Occipital lobe (tissue), 1 donor: ENCODE measurements at regions not wholly inside any gene's neighbourhood (a gene's known extent, or its start where the extent isn't known, plus 50 kb on each side); places are given as distances from the start of the nearest gene placed in this dataset.
A peak's percentile ranks its signal among the peaks of the same experiment; 100 is the strongest.

ENCODE experiments used
- DNase-seq: peaks from one replicate; lab custom pipeline; 2025; lab: John Stamatoyannopoulos, UW

DNA sequence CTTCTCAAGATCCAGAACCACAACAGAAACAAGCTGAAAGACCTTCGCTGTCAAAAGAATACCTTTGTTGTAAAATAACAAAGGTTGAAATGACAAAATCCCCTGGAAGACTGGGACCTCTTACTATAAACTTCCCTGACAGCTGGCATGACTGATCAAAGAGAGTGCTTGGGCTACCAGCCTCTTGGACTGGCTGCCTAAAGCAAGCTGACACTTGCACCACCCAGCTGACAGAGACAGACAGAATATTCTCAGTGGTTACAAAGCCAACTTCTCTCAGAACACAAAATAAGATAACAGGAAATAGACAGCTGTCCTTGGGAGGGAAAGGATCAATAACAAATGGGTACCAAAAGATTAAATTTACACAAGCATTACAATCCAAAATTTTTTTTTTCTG lies 241.7 kb upstream of the SPOCK3 start:
- no peak for DNase-seq

DNA sequence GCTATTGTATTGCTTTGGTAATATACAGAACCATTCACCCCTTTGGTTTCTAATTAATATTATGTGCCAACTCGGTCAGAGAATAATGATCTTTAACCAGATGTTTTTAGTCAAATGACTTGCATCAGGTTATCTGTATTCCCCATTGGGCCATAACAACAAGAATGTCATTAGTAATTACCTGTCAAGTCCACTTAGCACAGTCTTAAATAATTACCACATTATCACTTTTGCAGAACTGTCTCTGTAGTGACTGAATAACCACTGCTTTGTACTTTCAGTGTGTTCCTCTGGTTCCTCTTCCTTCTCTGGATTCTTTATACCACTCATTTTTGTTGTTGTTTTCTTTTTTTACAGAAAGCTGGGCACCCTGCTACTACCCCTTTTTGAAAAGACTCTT lies 257.7 kb upstream of the SPOCK3 start:
- no peak for DNase-seq

DNA sequence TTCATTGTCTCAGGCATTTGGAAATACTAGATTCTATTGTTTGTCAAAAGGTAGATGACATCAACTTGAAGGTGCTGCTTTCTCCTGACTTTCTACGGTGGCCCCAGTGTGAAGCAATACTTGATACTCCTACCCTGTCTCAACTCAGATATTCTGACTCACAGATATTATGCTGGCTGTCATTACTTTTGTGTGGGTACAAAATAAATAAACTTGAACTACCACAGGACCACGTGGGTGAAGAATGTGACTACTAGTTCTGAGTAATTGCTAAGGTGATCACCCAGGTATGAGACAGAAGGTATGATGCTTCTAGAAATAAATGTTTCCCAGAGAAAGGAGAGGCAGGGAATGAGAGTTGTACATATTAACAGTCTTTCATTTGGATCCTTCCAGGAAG lies 275.3 kb upstream of the SPOCK3 start:
- no peak for DNase-seq

DNA sequence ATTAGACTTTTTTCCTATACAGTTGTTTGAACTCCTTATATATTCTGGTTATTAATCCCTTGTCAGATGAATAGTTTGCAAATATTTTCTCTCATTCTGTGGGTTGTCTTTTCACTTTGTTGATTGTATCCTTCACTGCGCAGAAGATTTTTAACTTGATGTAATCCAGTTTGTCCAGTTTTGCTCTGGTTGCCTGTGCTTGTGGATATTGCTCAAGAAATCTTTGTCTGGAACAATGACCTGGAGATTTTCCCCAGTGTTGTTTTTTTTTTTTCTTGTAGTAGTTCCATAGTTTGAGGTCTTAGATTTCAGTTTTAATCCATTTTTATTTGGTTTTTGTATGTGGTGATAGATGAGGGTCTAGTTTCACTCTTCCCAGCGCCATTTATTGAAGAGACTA lies 289.8 kb upstream of the SPOCK3 start:
- no peak for DNase-seq

DNA sequence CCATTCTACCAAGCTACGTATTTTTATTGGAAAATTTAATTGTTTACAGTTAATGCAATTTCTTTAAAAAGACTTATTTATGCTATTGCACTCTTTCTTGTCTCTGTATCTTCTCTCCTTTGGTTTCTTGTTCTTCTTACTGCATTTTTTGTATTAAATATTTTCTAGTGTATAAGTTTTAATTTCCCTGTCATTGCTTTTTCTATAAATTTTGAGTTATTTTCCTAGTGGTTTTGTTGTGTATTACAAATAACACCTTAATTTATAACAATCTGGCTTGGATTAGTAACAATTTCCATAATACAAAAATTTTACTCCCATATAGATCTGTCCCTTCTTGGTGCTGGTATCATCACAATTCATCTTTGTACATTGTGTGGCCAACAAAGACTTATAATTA lies 303.5 kb upstream of the SPOCK3 start:
- DNase-seq, result no peak

DNA sequence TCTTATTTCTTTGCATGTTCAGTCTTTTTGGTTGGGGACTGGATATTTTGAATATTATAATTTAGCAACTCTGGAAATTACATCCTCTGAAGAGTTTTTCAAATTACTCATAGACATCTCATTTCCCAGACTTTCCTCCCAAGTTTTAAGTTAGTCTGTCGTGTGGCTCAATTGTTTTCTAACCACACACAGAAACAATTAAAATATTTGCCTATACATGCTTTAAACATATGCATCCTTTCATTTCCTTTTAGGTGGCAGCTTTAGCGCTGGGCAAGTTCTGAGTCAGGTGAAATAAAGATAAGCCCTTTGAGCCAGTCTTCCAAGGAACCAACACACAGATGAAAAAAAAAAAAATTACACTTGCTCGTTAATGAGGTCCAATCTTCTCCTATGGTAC lies 307.0 kb upstream of the SPOCK3 start:
- DNase-seq, result no peak

DNA sequence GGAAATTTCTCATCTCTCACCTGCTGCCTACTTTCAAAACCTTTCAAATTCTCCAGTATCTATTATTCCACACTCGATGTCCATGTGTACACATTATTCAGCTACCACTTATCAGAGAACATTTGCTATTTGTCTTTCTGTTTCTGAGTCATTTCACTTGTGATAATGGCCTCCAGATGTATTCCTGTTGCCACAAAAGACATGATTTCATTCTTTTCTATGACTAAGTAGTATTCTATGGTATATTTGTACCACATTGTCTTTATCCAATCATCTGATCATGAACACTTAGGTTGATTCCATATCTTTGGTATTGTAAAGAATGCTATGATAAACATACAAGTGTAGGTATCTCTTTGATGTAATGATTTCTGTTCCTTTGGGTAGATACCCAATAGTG lies 310.1 kb upstream of the SPOCK3 start:
- no peak for DNase-seq

DNA sequence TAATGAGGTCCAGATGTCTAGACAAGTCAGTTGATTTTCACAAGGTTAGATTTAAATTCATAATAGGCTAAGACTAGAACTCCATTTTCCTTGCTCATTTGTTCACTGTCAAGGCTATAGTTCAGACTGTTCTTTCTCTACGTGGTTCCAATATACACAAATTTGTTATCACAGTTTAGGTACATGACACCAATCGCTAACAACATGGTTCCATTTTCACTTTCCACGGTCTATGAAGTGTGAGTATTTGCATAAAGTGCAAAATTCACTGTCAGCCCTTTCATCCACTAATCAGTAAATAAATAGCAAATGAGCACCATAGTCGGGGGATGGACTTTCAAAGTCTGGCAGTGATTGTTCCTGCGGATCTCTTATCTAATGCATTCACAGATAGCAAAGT lies 315.7 kb upstream of the SPOCK3 start:
- no peak for DNase-seq

DNA sequence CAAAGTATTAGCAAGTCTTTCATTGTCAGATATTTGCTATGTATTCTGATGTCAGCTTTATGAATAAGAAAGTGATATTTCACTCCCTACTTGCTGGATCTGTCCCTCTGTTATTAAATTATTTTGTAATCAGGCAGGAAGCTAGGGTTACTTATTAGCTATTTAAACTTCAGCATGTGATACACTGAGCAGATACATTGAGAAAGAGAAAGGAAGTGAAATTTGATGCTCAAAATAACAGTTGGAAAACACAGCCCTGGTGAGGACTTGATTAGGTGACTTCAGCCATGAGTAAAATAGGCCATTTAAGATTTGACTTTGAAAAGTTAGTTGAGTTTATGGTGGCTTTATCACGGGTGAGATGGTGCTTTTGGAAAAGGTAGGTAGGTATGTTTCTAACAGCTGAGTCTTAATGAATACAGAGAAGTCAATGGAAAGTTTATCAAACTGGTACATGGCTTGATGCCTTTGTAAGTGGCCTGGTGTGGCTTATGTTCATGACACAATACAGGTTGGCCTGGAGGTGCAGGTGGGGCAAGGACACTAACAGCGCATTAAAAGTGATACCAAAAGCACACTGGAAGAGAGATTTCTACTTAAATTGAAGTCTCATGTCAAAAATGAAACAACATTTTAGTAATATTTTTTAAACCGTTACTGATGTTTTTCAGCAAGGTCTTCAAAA lies 321.2 kb upstream of the SPOCK3 start:
- no peak for DNase-seq

DNA sequence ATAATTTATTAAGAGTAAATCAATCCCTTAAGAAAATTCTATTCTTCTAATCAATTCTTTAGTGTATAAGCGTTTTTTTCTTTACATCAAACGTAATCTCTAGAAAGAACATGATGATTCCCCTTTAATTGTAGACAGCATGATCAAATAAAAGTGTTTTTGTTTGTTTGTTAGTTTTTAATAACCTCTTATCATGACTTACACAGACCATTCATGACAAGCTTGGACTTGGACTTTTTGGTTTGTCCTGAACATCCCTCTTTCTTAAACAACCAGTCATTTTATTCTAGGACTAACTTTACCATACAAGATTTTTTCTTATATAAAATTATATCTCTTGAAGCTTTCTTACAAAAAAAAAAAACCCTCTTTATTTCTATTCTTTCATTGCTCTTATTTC lies 344.6 kb upstream of the SPOCK3 start:
- DNase-seq, result no peak

DNA sequence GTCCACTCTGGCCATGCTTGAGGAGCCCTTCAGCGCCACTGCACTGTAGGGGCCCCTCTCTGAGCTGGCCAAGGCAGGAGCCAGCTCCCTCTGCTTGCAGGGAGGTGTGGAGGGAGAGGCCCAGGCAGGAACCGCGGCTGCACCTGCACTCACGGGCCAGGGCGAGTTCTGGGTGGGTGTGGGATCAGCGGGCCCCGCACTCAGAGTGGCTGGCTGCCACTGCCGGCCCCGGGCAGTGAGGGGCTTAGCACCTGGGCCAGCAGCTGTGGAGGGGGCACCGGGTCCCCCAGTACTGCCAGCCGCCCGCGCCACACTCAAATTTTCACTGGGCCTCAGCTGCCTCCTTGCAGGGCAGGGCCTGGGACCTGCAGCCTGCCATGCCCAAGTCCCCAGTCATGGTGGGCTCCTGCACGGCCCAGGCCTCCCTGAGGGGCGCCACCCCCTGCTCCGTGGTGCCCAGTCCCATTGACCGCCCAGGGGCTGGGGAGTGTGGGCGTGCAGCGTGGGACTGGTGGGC lies 347.2 kb upstream of the SPOCK3 start:
- no peak for DNase-seq

DNA sequence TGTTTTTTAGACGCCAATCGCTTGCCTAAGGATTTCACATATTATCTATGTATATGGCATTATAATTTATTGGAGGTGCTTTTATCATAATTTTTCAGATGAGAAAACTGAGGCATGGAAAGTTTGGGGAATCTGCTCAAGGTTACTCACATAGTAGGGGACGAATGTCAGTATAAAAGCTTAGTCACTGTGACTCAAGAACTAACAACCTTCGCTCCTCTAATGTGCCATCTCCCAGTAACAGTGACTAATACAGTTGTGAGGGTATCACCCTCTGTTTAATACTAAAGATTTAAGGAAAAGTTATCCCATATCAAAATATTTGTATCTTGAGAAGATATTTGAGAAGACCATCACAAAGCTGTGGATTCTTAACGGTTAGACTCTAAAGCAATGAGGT lies 353.1 kb upstream of the SPOCK3 start:
- DNase-seq, result no peak

DNA sequence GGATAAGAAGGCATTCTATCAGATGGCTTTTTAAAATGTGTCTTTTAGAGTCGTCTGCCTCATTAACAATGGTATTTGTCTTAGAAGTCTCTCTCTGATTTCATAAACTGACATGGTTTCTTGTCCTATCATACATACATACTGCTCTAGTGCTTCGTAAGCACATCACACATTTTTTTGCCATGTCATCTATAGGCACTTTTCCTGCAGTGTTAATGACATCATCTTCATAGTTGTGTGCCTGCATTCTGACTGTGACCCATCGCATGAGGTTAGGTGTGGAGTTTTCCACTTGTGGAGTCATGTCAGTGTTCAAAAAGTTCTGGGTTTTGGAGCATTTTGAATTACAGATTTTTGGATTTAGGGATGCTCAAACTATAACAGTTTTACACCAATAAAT lies 361.6 kb upstream of the SPOCK3 start:
- no peak for DNase-seq

DNA sequence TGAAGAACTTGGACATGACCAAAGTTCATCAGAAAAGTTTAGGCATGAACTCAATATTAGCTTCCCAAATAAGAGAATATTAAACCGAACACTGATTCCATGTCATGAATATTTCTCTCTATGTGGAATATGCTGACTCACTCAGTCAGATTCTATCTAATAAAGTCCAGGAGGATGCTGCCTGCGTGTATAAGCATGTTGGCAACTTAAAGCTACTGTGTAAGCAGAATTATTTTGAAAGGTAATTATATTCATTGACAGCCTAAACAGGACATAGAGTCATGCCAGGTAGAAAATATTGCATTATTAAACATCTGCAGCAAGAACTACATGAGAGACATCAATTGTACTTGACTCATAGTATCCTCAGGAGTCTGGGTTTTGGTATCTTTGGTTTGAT lies 367.9 kb upstream of the SPOCK3 start:
- no peak for DNase-seq

DNA sequence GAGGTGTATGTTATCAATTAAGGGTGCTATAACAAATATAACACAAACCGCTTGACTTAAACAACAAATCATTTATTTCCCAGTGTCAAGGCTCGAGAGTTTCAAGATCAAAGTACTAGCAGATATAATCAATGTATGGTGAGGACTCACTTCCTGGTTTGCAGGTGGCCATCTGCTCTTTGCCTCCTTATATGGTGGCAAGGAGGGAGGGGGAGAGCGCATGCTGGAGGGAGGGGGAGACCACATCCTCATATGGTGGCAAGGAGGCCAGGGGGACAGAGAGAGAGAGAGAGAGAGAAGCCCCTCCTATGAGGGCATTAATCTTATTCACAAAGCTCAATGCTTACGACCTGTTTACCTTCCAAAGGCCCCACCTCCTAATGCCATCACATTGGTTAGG lies 372.3 kb upstream of the SPOCK3 start:
- no peak for DNase-seq

DNA sequence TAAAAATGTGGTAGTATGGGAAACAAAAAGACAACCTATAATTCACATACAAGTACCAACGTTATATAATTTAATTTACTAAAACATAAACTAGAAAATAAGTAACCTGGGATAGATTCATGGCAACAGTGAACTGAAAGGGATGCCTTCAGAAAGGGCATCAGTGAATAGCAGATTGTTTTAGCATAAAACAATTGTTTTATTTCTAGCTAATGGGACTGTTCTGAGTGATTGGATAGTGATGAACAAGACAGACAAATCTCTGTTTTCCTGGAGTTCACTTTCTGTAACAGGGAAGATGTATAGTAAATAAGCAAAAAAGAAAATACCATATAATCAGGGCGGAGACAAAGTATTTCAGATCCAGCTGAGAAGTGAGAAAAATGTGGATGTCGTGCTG lies 379.1 kb upstream of the SPOCK3 start:
- DNase-seq, result no peak

DNA sequence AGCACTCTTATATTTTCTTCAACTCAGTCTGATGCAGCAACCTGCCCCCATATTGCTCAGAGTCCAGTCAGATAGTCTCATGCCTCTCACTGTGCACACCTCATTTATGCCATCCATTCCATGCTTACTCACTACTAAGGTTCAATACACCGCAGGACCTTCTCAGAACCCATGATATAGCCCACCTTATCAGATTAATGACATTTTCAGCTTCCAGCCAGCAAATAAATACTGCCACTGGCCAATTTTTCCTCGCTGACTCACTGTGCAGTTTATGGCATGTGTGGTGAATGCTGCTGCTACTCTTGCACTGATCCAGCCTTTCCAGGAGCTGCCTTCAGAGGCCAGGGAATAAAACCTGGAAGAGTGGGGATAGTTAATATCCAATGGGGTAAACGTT lies 380.6 kb upstream of the SPOCK3 start:
- DNase-seq, result no peak

DNA sequence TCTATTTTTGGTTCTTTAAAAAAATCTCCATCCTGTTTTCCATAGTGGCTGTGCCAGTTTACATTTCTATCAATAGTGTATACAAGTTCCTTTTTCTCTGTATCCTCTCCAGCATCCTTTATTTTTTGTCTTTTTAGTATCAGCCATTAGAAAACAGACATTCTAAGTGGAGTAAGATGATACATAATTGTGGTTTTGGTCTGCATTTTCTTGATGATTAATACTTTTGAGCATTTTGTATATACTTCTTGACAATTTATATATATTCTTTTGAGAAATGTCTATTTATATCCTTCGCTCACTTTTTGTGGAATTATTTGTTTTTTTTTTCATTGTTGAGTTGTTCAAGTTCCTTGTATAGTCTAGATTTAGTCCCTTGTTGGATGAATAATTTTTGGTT lies 382.2 kb upstream of the SPOCK3 start:
- DNase-seq, result no peak

DNA sequence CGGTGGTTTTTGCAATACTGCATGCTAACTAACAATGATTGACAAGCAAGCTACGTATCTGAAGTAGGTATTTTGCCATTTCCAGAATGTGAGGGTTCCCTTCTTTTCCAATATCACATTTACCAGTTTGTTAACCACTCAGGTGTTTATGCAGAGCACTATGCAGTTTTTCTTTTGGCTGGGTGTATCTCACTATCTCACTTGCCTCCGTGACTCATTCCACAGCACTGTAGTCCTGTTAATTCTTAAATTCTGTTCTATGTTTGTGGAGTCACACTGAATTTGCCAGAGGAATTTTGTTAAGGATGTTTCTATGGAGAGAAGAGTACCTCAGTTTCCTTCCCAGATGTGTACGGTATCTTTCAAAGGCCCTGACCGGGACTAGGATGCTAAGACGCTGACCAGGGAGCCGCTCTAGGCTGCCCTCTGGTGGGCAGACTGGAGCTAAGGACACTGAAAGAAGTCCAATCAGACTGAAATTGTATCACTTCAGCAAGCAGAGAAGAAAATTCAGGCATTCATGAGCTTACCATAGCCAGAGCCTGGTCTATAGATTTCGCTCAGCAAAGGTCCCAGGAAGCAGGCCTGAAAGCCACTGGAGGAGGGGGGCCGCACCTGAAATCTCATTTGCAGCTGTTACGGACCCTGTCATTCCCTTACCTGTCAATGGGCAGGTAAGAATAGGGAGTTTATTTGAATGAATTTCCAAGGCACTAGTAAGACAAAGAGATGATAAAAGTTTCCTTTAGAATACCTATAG lies 388.4 kb upstream of the SPOCK3 start:
- DNase-seq, result peak; percentile 10

DNA sequence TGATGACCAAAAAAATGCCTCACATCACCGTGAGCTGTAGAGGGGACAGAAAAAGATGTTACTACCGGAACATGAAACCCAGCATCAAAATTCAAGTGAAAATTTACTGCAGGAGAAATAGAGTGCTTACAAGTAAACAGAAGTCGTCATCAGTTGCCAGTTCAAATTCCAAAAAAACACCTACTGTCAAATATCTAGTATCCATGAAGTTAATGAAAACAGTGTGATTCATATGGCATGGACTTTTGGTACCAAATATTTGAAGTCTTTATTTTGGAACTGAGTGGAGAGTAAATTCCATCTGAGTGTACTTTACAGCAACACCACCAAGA lies 388.9 kb upstream of the SPOCK3 start:
- DNase-seq, result no peak

DNA sequence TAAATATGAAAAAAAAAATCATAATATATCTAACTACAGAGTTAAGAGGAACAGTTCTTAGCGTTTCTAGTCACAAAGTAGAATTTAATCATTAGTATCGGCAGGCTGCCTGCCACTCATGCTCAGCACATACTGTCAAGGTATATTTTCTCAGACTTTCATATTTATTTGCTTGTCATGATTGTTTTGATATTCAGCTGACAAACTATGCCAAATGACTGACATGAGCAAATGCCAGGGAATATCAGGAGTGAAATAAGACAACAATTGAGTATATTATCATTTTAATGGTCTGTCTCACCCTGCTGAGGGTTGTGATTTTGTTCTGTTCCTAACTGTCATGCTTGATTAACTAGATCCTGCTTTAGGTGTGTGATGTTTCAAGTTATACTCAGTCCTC lies 395.0 kb upstream of the SPOCK3 start:
- DNase-seq, result no peak

DNA sequence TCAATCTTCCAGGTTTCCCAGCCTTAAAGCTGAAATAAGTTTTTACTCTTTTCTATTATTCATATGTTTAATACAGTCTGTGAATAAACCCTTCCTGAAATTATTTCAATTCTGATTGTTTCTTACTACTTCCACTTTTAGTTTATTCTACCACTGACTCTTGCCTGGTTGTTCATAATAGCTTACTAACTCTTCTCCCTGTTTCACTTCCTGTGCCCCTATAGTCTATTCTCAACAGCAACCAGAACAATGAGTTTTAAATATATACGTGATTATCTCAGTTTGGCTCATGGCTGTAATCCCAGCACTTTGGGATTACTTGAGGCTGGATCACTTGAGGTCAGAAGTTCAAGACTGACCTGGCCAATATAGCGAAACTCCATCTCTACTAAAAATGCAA lies 408.0 kb upstream of the SPOCK3 start:
- DNase-seq, result no peak

DNA sequence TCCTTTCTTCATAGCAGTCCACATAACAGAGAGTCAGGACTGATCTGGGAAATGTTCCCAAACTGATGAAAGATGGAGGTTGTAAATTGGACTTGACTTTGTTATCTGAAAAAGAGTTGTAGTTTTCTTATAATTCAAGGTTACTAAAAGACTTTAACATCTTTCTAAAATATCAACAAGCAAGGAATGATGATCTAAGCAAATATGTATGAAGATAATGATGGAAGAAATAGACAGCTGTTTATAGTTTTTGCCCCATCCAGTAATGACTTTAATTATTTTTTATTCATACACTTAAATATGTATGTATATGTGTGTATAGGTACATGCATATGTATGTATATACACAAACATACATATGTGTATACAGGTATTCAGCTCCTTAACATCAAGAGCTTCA lies 411.1 kb upstream of the SPOCK3 start:
- no peak for DNase-seq

DNA sequence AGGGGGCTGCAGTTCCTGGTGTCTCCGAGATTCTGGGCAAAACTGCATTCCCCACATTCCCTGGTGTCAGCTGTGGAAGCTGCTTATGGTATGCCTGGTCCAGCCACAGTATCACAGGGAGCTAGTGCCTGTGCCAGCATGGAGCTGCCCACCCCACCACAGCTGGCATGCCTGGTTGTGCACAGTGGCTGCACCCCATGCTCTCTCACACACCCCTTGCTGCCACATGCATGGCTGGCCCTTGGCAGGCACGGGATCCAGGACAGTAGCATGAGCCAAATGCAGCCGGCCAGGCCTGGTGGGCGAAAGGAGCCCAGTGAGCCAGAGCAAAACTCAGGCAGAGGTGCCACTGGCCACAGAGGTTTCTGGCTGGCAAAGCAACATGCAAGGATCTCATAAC lies 418.0 kb upstream of the SPOCK3 start:
- DNase-seq, result no peak
